ENCODE measurements at regions not wholly inside any gene's neighbourhood (a gene's known extent, or its start where the extent isn't known, plus 50 kb on each side); places are given as distances from the start of the nearest gene placed in this dataset.

- no peak for DNase-seq (ENCODE audit: low spot score)
- in situ Hi-C loops (cut with MboI; ENCODE audit: low pct_unique_long_range_greater_than_20kb, low sequenced_read_pairs, unreplicated experiment): no loop called here
Measured at GRCh38 chr15:70210076-70210475, 112.4 kb upstream of the TLE3 start.

GRCh38 chr15:70209499-70209898 lies 111.8 kb upstream of the TLE3 start:
- in situ Hi-C loops (cut with MboI; ENCODE audit: low pct_unique_long_range_greater_than_20kb, low sequenced_read_pairs, unreplicated experiment): no loop called here
- TF ChIP-seq, protein P1, sequence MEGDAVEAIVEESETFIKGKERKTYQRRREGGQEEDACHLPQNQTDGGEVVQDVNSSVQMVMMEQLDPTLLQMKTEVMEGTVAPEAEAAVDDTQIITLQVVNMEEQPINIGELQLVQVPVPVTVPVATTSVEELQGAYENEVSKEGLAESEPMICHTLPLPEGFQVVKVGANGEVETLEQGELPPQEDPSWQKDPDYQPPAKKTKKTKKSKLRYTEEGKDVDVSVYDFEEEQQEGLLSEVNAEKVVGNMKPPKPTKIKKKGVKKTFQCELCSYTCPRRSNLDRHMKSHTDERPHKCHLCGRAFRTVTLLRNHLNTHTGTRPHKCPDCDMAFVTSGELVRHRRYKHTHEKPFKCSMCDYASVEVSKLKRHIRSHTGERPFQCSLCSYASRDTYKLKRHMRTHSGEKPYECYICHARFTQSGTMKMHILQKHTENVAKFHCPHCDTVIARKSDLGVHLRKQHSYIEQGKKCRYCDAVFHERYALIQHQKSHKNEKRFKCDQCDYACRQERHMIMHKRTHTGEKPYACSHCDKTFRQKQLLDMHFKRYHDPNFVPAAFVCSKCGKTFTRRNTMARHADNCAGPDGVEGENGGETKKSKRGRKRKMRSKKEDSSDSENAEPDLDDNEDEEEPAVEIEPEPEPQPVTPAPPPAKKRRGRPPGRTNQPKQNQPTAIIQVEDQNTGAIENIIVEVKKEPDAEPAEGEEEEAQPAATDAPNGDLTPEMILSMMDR (IDR thresholded peaks at IDR 0.05; ENCODE audit: extremely low read depth, insufficient read depth, missing control alignments): no peak
- DNase-seq (ENCODE audit: low spot score): no peak

More at GRCh38 chr15:70210076-70210475, 112.4 kb upstream of the TLE3 start:
- TF ChIP-seq, protein P1 (IDR thresholded peaks at IDR 0.05; ENCODE audit: extremely low read depth, insufficient read depth, missing control alignments): no peak

DNA sequence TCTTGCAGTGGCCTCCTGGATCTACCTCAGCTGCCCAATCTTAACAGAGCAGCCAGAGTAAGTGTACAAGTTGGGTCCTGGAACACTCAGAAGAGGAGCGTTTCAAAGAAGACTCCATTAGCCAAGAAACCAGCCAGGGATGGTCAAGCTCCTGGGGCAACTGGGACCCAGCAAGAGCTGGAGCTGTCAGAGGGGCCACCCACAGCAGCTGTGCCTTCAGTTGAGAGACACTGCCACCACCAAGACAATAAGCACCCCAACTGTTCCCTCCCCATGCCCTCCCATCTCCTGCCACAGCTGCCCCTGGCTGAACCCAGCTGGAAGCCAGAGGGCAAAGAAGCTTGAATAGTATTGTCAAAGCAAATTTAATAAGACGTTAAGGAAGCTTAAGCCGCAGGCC lies 110.6 kb upstream of the TLE3 start:
- TF ChIP-seq, protein P1 (IDR thresholded peaks at IDR 0.05; ENCODE audit: extremely low read depth, insufficient read depth, missing control alignments): no peak
- in situ Hi-C loops (cut with MboI; ENCODE audit: low pct_unique_long_range_greater_than_20kb, low sequenced_read_pairs, unreplicated experiment): no loop called here
- DNase-seq (ENCODE audit: low spot score): no peak

GRCh38 chr15:70206668-70207067 lies 109.0 kb upstream of the TLE3 start:
- TF ChIP-seq, protein P1 (IDR thresholded peaks at IDR 0.05; ENCODE audit: extremely low read depth, insufficient read depth, missing control alignments): no peak
- no peak for DNase-seq (ENCODE audit: low spot score)
- in situ Hi-C loops (cut with MboI; ENCODE audit: low pct_unique_long_range_greater_than_20kb, low sequenced_read_pairs, unreplicated experiment): no loop called here

GRCh38 chr15:70204652-70205051 lies 106.9 kb upstream of the TLE3 start:
- TF ChIP-seq, protein P1 (IDR thresholded peaks at IDR 0.05; ENCODE audit: extremely low read depth, insufficient read depth, missing control alignments): no peak
- no peak for DNase-seq (ENCODE audit: low spot score)
- in situ Hi-C loops (cut with MboI; ENCODE audit: low pct_unique_long_range_greater_than_20kb, low sequenced_read_pairs, unreplicated experiment): no loop called here

DNA sequence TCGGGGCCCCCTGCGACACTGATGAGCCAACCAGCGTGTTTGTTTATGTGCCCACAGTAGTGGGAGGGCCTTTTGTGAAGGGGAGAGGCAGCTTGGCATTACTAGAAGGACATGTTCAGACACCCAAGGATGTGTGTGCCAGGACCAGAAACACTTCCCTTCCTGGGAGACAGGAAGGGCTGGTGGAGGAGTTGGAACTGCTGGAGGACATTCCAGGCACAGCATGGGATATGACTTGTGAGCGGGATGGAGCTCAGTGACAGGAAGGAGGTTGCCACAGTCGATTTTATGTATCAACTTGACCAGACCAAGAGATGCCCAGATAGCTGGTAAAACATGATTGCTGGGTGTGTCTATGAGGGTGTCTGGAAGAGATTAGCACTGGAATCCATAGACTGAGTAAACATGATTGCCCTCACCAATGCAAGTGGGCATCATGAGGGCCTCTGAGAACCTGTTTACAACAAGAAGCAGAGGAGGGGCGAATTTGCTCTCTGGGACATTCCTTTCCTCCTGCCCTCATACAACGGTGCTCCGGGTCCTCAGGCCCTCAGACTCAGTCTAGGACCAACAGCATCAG lies 106.4 kb upstream of the TLE3 start:
- DNase-seq (ENCODE audit: low spot score): no peak
- TF ChIP-seq, protein P1 (IDR thresholded peaks at IDR 0.05; ENCODE audit: extremely low read depth, insufficient read depth, missing control alignments): no peak
- in situ Hi-C loops (cut with MboI; ENCODE audit: low pct_unique_long_range_greater_than_20kb, low sequenced_read_pairs, unreplicated experiment): no loop called here

Measured in GM13977 (cell line).